ENCODE measurements at regions not wholly inside any gene's neighbourhood (a gene's known extent, or its start where the extent isn't known, plus 50 kb on each side); places are given as distances from the start of the nearest gene placed in this dataset.
"Not testable (repeated sequence)": the region's sequence is repeated elsewhere in the genome, so short reads cannot be mapped to it uniquely, and the experiment has no call there.

DNA sequence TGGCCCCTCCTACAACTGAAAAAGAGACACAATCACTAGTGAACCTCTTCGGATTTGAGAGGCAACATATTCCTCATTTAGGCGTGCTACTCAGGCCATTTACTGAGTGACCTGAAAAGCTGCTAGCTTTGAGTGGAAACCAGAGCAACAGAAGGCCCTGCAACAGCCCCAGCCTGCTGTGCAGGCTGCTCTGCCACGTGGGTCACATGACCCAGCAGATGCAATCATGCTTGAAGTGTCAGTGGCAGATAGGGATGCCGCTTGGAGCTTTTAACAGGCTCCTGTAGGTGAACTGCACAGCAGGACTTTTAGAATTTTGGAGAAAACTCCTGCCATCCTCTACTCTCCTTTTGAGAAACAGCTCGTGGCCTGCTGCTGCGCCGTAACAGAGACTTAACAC lies 578.6 kb upstream of the RAB6C start:
- H3K4me1 ChIP-seq = no peaks in the 10 kb centered on the region
- no peak overlapping the region for H3K4me3 ChIP-seq
- no peaks in the 10 kb centered on the region for H3K9me3 ChIP-seq
- no peaks in the 10 kb centered on the region for H3K36me3 ChIP-seq
- H3K27me3 ChIP-seq = no peaks in the 10 kb centered on the region
- ATAC-seq = no peak
- no peak overlapping the region for H3K27ac ChIP-seq
- intact Hi-C loops (cut with DNase I) = no loop called here
- DNase-seq = no peak
- TF ChIP-seq, protein P1, sequence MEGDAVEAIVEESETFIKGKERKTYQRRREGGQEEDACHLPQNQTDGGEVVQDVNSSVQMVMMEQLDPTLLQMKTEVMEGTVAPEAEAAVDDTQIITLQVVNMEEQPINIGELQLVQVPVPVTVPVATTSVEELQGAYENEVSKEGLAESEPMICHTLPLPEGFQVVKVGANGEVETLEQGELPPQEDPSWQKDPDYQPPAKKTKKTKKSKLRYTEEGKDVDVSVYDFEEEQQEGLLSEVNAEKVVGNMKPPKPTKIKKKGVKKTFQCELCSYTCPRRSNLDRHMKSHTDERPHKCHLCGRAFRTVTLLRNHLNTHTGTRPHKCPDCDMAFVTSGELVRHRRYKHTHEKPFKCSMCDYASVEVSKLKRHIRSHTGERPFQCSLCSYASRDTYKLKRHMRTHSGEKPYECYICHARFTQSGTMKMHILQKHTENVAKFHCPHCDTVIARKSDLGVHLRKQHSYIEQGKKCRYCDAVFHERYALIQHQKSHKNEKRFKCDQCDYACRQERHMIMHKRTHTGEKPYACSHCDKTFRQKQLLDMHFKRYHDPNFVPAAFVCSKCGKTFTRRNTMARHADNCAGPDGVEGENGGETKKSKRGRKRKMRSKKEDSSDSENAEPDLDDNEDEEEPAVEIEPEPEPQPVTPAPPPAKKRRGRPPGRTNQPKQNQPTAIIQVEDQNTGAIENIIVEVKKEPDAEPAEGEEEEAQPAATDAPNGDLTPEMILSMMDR (IDR thresholded peaks at IDR 0.05) = no peak

DNA sequence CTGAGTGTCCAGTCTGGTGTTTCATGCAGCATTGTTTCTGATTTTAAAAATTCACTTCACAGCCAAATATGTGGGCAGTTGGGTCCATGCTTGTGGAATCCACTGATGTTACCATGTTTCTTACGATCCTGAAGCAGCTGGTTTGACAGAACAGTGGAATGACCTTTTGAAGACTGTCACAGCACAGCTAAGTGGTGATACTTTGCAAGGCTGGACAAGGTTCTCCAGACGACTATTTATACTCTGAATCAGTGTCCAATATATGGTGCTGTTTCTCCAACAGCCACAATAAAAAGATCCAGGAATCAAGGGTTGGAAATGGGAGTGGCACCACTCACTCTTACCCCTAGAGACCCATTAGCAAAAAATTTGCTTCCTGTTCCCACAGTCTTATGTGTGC lies 577.4 kb upstream of the RAB6C start:
- no peaks in the 10 kb centered on the region for H3K4me1 ChIP-seq
- ATAC-seq = no peak
- no peak overlapping the region for H3K4me3 ChIP-seq
- DNase-seq = no peak
- H3K36me3 ChIP-seq = no peaks in the 10 kb centered on the region
- intact Hi-C loops (cut with DNase I) = no loop called here
- no peak overlapping the region for H3K27ac ChIP-seq
- TF ChIP-seq, protein P1 (IDR thresholded peaks at IDR 0.05) = no peak
- no peaks in the 10 kb centered on the region for H3K27me3 ChIP-seq
- H3K9me3 ChIP-seq = no peaks in the 10 kb centered on the region

DNA sequence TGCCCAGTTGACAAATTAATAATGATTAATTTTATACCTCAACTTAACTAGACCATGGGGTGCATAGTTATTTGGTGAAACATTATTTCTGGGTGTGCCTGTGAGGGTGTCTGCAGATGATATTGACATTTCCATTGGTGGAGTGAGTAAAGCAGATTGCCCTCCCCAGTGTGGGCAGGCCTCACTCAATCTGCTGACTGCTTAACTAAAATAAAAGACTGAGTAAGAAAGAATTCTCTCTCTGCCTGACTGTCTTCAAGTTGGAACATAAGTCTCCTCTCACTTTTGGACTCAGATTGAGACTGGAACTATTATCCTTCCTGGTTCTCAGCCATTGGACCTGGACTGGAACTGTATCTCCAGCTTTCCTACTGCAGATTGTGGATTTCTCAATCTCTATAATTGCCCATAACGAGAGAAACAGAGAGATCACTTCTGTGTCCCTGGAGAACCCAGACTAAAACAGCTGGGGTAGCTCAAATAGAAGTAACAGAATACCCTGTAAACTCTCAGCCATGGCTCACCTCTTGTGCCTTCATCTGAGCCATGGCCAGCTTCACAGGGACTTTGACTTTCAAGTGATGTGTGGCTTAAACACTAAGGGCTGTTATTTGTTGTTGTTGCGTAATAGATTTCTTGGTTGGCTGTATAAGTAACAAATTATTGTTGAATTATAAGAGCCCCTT lies 575.3 kb upstream of the RAB6C start:
- peak in 2 of 4 donors; percentile 82 to 87 for DNase-seq
- TF ChIP-seq, protein P1 (IDR thresholded peaks at IDR 0.05) = no peak
- peak; percentile 29 for ATAC-seq
- Histone ChIP-seq H3K4me1 (no peaks in the 10 kb centered on the region), H3K27me3 (no peaks in the 10 kb centered on the region), H3K36me3 (no peaks in the 10 kb centered on the region), H3K9me3 (no peaks in the 10 kb centered on the region), H3K4me3 (no peak overlapping the region), H3K27ac (no peak overlapping the region)
- intact Hi-C loops (cut with DNase I) = no loop called here

DNA sequence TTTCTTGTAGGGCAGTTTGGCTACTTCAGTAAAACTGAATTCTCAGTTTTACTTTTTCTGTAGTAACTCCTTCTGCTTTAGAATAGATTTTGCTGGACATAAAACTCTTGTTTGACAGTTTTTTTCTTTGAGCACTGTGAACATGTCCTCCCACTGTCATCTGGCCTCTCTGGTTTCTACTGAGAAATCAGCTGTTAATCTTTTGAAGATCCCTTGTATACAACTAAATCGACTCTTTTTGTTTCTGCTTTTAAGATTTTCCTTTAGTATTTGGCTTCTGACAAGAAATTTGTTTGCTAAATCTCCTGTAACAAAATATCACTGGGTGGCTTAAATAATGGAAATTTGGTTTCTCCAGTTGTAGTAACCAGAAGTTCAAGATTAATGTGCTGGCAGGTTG lies 570.9 kb upstream of the RAB6C start:
- no peak overlapping the region for H3K4me3 ChIP-seq
- no peak overlapping the region for H3K27ac ChIP-seq
- intact Hi-C loops (cut with DNase I) = no loop called here
- DNase-seq (no peak), ATAC-seq (no peak)
- TF ChIP-seq, protein P1 (IDR thresholded peaks at IDR 0.05) = no peak
- no peaks in the 10 kb centered on the region for H3K27me3 ChIP-seq
- H3K4me1 ChIP-seq = no peaks in the 10 kb centered on the region
- no peaks in the 10 kb centered on the region for H3K9me3 ChIP-seq
- H3K36me3 ChIP-seq = no peaks in the 10 kb centered on the region

DNA sequence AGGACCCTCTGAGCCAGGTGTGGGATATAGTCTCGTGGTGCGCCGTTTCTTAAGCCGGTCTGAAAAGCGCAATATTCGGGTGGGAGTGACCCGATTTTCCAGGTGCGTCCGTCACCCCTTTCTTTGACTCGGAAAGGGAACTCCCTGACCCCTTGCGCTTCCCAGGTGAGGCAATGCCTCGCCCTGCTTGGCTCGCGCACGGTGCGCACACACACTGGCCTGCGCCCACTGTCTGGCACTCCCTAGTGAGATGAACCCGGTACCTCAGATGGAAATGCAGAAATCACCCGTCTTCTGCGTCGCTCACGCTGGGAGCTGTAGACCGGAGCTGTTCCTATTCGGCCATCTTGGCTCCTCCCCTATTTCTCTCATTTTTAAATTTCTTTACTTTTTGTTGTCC lies 562.4 kb upstream of the RAB6C start:
- H3K36me3 ChIP-seq; H3K9me3 ChIP-seq; H3K4me1 ChIP-seq; H3K27ac ChIP-seq; H3K4me3 ChIP-seq; intact Hi-C loops (cut with DNase I); H3K27me3 ChIP-seq; ATAC-seq; DNase-seq: not testable (repeated sequence)

DNA sequence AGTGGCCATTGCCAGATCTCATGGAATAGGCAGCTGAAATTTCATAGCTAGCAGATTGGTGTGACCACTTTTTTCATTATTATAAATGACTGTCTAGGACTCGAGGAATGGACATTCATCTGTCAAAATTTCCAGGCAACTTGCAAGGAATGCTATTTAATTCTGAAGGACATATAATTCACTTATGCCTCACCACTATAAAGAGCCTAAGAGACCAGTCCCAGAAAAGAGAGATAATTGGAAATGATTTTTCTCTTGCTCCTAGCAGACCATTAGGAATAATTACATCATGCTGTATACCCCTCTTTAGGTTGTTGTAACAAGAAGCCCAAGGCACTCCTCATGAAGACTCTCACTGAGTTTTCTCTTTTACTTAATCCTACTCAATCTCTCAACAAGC lies 557.4 kb upstream of the RAB6C start:
- no peak for DNase-seq
- Histone ChIP-seq H3K36me3 (no peaks in the 10 kb centered on the region), H3K4me1 (no peaks in the 10 kb centered on the region), H3K4me3 (no peak overlapping the region), H3K27me3 (no peaks in the 10 kb centered on the region), H3K9me3 (no peaks in the 10 kb centered on the region), H3K27ac (no peak overlapping the region)
- TF ChIP-seq, protein P1 (IDR thresholded peaks at IDR 0.05) = no peak
- ATAC-seq = no peak
- intact Hi-C loops (cut with DNase I) = no loop called here
